Activated CD4-positive, alpha-beta T cell treated with anti-CD3 and anti-CD28 coated beads, Interleukin-2, amount 50 U/mL, for 24 hours (primary cell): ENCODE measurements at regions not wholly inside any gene's neighbourhood (a gene's known extent, or its start where the extent isn't known, plus 50 kb on each side); places are given as distances from the start of the nearest gene placed in this dataset.

Source experiments
- DNase-seq, 2 donors: peaks; one replicate each; pipeline ENCODE4 v3.0.0-alpha.2; 2020; ENCODE audit warnings: low read depth in 1 of 2, low spot score in 1 of 2

DNA sequence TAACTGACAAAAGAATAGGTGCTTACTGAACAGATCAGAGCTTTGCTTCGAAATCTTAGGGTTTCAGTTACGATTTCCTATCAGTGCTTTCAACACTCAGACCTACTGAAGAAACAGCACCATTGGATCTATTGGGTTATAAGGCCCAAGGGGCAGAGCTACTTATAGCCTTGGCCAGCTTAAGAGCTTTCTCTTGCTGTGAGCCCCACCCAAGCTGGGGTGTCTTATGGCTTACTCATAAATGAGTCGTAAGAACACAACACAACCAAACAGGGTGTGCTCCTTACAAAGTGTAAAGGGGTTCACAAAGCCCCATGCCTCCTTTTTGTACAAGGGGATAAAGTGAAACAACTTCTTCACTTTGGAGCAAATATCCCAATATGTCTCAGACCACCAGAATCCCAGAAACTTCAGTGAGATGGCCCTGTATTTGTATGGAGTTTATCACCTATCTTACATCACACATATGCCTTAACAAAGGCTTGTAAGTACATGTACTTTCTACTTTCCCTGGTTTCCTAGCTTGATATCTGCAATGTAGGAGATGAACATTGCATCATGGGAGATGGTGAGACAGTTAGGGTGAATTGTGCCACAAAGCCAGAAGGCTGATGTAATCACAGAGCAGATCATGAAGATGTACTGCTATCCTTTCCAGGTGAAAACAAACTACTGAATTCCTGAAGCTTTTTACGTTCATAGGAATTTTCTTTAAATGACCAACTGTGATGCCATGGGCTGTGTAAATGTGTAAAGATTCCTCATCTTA lies 115.5 kb upstream of the GLI2 start:
- DNase-seq, result no peak

DNA sequence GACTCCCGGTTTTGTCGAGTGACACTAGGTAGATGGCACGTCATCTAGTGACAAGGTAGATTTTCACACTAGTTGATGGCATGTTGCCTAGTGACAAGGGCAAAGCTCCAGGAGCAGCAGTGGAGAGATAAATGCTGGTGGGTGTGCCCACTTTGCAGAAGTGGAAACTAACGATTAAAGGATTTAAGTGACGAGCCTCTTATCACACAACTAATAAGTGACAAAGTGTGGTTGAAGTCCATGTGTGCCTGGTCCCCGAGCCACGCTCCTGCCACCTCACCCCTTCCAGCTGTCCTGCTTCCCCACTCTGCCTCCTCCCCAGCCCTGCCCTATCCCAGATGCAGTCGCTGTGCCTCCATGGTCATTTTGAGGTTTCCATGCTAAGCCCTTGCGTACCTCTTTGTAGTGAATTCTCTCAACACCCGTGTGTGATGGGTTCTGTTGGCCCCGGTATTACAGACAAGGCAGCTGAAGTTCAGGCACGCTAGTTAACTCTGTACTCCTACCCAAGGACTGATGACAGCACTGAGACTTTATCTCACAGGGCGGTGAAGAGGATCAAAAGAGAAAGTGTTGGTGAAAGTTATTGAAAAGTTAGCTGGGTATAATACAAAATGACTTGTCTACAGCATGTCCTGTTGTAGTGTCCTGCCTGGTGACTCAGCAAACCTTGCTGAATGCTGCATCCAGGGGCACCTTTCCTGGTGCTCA lies 113.4 kb upstream of the GLI2 start:
- DNase-seq, result no peak

DNA sequence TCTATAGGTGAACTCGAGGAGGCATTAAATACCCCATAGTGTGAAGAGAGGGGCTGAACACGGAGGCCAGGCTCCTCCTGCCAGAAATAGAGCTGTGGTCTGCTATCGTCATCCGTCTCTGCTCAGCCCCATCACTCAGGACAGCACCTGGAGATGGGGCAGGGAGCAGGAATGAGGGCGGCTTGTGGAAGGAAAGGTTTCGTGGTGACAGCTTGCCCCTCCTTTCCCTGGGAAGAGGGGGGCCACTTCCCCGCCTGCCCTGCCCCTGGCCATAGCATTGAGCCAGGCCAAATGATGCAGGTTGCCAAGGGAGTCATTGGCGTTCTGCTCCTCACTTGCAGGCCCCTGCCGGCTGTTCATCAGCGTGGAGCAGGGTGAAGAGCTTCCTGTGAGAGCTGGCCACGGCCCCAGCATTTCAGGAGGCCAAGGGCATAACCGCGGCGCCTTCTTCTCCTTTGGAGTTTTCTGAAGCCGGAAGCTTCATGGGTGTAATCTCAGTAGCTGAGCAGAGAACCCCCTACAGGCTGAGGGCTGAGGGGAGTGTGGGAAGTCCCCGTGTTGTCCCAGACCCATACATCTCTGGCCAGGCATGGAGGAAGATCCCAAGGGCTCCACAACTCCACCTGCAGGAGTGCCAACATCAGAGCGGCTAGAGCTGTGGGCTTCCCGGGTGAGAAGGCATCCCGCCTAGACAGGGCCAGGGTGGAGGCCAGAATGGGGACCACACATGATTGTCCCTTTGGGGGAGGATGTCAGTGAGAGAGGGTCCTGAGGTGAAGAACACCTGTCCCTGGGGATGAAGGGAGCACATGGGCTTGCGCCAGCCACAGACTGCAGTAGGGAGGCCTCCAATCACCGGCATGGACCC lies 112.5 kb upstream of the GLI2 start:
- DNase-seq, result no peak

GRCh38 chr2:120624061-120624737 lies 111.5 kb upstream of the GLI2 start:
- no peak for DNase-seq

GRCh38 chr2:120624738-120625446 lies 110.8 kb upstream of the GLI2 start:
- no peak for DNase-seq

DNA sequence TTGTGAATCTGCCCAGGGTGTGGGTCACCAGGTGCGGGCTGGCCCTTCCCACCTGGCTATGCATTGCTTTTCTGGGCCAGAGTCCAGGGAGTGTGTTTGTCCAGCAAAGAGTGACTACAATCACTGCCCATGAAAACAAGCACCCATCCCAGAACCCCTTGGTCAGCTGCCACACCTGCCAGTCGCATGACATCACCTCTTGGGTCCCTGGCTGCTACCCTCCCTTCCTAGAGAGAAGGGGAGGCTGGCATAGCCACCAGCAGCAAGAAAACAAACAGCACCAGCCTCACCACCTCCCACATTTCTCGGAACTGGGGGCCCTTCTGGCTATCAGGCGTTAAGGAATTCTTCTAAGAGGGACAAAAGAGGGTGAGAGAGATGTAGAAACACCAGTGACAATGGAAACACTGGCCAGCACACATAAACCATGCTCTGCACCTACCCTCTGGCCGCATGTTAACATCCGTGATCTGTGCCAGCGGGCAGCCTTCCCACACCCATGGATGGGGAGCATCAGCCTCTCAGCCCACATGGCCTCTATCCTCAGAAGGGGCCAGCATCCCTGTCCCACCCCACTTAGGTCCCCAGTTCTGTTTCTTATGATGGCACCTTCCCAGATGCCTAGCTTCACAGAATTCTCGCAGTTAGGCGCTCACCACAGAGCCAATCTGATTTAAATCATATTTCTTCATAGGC lies 109.7 kb upstream of the GLI2 start:
- no peak for DNase-seq

GRCh38 chr2:120626566-120626965 lies 109.1 kb upstream of the GLI2 start:
- DNase-seq, result no peak

DNA sequence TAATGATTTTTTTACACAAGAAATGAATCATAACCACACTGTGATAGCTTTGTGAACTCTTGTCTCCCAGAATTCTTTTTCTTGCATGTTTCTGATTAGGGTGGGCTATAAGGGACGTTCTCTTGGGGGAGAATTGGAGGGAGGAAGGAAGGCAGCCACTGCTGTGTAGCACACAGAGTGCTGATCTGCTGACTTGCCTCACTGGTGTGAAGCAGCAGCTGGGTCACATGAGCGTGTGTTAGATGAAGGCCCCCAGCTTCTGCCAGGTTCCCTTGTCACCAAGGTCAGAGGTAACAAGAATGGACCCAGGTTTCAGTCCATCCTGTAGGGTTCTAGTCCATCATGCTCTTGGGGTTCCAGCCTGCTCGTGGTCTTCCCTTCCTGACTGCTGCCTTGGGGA lies 107.4 kb upstream of the GLI2 start:
- no peak for DNase-seq

DNA sequence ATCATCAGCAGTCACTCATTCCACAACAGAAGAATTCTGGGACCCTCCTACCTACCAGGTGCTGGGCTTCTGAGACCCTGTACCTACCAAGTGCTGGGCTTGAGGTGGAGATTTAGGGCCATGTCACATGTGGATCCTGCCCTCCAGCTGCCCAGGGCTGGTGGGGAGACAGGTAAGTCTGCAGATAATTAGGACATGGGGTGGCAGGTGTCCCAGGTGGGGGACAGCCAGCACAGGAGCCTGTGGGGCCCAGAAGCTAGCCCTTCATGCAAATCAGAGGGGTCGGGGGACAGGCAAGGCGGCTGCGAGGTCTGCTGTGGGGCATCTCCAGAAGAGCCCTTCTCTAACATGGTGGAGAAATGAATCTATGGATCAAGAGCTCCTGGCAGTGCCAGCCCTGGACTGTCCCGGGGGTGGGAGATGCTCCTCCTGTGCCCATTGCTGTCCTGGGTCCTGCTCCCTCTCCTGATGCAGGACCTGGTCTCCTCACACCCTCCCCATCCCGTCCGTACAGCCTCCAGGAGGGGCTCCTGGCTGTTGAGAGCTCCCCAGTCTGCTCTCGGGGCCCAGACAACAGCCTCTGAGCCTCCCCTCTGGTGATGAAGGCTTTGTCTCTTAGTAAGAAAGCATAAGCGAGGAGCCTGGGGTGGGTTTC lies 106.3 kb upstream of the GLI2 start:
- DNase-seq, result no peak

DNA sequence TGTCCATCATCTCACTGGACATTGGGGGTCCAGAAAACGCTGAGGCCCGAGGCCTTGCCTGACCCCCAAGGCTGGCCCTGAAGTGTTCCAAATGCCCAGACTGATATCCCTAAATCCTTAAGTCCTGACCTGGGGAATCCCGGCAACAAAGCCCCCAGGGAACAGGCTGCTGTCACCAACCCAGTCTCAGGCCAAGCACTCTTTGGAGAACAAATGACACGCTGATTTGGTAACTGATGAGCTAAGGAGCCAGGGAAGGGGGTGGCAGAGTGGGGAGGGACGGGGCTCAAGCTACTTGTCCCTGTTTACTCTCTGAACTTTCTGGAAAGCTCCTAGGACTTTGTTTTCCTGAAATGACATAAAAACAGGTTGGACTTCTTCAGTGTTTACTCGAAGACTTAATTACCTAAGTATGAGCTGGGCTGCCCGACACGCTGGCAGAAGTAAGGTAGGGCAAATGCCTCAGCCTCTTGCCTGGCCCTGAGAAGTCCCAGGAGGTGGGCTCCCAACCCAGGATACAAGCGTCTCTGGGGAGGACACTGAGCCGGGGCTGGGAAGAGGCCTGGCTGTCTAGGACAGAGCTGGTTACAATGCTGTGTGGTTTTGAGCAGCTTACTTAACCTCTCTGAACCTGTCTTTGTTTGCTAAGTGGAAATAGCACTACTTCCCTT lies 105.5 kb upstream of the GLI2 start:
- no peak for DNase-seq

GRCh38 chr2:120631236-120631635 lies 104.4 kb upstream of the GLI2 start:
- DNase-seq, result no peak

DNA sequence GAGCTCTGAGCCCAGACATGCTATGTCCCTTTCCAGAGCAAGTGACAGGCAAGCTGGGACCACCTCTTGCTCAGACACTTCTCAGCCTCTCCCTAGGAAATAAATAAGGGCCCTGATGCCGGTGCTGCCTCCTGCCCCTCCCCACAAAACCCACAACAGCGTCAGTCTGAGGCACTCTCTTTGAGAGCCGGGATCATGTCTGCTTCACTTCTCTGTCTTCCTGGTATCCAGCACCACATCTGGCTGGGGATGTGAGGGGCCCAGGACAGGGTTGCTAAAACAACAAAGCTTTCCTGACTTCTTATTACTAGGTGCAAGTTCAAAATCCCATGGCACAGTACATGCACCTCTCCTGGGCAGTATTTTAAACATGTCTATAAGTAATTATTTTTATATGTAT lies 103.9 kb upstream of the GLI2 start:
- no peak for DNase-seq

GRCh38 chr2:120632796-120633646 lies 102.6 kb upstream of the GLI2 start:
- DNase-seq, result no peak

DNA sequence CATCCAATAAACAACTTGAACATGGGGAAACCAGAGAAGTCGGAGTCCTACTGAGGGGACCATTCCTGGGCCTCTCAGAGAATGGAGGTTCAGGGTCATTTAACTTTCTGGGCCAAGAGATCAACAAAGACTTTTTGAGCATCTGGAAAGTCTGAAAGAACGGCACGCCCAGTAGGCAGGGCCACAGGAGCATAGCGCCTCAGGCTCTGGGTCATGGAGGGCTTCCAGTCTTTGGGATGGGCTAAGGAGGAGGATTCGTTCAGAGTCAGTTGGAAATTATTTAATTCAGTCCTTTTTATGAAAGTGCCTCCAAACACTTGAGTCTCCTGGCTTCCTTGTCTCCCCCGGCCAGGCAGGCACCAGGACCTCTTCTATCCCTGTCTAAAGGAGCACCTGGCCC lies 101.1 kb upstream of the GLI2 start:
- DNase-seq, result no peak

DNA sequence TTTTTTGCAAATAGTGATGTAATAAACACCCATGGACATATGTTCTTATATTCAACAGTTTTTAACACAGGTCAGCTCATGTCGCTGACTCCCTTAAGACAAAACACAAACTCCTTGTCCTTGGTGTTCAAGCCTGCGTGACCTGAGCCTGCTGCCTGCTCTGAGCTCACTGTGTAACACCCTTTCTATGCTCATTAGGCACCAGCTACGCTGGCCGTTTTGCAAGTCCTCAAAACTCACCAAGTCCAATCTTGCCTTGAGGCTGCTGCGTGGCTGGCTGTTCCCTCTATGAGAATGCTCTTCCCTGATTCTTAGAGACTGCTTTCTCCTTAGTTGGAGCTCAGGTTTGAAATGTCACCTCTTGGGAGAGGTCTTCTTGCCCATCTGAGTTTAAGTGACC lies 100.5 kb upstream of the GLI2 start:
- no peak for DNase-seq

DNA sequence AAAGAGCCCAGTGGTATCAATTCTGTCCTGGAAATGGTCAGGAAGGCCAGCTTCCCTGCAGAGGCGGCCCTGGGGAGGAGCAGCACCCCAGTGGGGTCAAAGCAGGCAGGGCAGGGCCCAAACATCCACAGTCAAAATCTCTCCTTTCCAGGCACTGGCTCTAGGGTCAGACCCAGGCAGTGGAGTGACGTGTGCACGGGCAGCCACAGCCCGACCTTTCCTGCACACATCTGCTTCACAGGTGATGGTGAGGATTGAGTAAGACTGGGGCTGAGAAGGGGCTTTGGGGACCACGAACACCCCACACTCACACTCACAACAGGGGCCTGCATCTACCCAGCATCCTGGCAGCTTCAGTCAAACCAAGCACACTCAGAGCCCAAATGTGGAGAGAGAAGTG lies 97.8 kb upstream of the GLI2 start:
- DNase-seq, result no peak

DNA sequence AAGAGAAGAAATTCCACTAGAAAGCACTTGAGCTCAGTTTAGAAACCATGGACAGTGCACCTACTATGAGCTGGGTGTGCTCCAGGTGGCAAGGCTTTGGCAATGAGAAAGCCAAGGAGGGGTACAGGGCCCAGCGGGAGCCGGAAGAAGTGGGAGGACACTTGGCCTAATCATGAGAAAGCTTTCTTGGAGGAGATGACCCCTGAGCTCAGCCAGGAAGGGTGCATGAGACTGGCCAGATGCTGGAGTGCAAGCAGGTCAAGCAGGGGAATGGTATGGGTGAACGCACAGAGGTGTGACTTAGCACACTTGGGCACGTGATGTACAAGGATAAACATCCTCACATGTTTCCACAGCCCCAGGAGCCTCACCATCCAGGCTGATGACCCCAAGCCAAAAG lies 97.2 kb upstream of the GLI2 start:
- no peak for DNase-seq

GRCh38 chr2:120641366-120641771 lies 94.3 kb upstream of the GLI2 start:
- no peak for DNase-seq
